Muscle of arm (tissue), 1 donor: ENCODE measurements at regions not wholly inside any gene's neighbourhood (a gene's known extent, or its start where the extent isn't known, plus 50 kb on each side); places are given as distances from the start of the nearest gene placed in this dataset.
"Not testable (repeated sequence)": the region's sequence is repeated elsewhere in the genome, so short reads cannot be mapped to it uniquely, and the experiment has no call there.

Experiments used
- DNase-seq: peaks from one replicate; pipeline ENCODE4 v3.0.0-alpha.2; 2013

DNA sequence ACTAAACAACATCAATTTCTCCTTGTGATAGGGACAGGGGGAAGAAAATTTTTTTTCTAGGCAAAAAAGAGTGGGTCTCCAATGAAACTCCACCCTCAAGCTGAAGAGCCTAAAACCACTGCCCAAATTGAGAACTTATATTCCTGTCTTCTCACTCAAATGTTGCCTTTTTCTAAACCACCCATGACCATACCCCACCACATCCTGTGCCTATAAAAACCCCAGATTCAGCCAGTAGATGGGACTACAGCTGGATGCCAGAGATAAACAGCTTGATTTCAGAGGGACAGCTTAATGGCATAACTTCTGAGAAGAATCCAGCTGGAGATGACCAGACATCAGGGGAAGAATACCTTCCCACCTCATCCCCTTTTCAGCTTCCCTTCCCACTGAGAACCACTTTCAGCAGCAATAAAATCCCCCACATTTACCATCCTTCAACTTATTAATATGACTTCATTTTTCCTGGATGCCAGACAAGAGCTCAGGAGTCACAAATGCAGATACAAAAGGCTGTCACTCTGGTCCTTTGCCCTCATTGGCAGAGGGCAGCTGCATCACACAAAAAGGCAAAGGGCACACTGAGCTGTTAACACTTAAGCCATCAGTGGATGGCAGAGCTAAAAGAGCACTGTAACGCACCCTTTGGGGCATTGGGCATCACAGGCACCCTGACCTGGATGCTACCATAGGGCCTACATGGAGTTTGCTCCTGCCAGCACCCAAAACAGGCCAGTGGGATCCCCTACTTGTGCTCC is 972.5 kb upstream of the CTNND2 start:
- DNase-seq: no peak

DNA sequence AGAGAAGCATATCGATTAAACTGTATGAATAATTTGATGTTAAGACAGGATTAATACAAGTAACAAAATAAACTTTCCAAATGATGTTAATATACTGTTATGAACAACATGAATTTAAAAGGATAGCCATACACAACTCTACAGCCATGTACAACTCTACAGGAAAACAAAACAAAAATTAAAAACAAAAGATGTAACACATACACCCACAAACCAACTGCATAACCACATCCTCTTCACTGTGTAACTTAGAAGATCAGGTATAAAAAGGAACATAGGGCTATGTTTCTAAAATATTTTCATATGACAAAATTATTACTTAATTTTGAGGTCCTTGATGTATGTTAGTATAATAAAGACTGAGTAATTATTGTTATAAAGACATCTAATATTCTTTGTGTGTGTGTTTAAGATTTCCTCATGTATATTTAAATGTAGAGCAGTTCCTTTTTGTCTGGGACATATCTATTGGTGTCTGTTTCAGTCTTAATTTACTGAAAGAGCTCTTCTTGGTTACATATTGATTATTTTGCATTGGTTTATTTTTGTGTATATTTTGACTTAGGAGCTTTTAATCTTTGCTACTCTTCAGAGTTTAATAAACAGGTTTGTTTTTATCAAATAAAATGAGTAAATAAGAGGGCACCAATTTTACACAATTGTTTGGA is 966.8 kb upstream of the CTNND2 start:
- DNase-seq: no peak

DNA sequence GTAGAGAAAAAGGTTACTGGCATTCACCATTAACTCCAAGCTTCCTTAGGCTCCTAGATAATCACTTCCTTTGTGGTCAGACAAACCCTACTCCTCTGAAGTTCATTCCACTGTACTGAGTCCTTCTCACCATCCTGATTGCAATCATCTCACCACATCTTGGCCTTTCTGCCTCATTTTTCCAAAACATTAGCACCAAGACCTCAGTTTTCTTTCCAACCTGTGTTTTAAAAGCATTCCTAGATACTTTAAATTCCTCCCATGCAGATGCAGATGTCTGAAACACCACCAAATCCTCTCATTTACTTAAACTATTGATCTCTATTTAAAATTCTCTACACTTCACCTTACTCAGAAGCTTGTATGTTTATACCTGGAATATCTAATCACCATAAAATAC is 961.3 kb upstream of the CTNND2 start:
- no peak for DNase-seq

DNA sequence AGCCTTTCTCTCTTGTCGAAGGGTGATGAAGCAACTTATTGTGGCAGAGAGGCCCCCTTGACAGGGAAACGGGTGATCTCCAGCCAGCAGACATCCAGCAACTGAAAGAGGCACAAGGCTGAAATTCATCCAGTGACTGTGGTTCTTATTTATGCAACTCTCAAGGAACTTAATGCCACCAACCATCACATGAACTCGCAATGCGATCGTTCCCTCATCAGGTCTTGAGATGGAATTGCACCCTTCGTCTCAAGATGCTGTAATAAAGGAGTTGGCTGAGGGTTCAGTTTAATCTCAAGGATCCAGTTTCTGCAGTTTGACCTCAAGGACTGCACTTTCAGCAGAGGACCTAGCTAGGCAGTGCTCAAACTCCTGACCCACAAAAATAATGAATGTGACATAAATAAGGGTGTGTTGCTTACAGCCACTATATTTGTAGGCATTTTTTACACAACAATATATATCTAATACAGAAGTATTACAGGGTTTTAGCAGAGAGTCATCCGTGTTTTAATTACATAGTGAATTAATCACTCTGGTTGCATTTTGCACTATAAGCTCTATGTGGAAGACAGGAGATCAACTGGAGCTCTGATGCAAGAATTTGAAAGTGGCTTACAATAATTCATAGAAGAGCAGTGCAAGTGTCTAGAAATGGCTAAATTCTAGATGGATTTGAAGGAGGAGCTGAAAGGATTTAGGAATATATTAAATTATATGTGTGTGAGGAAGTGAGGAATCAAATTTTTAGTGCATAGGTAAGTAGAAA is 957.8 kb upstream of the CTNND2 start:
- DNase-seq: no peak

DNA sequence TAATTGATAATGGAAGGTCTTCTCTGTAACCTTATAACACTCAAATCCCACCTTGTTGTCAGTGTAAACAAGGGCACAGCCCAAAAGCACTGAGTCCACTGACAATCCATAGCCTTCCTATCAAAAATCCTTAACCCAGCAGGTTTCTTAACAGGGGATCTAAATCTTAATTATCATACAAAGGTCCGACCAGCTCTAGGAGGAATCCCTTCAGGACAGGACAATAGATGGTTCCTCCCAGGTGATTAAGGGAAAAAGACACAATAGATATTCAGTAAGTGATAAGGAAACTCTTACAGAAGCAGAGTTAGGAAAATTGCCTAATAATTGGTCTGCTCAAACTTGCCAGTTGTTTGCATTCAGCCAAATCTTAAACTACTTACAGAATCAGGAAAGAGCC is 951.9 kb upstream of the CTNND2 start:
- not testable (repeated sequence) for DNase-seq

DNA sequence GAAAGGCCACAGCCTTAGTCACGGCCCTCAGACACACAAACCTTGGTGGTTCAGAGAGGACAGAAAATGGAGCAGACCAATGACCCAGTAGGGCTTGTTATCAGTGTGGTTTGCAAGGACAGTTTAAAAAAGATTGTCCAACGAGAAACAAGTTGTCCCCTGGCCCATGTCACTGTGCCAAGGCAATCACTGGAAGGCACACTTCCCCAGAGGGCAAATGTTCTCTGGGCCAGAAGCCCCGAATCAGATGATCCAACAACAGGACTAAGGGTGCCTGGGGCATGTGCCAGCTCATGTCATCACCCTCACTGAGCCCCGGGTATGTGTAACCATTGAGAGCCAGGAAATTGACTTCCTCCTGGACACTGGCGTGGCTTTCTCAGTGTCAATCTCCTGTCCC is 950.1 kb upstream of the CTNND2 start:
- no peak for DNase-seq

DNA sequence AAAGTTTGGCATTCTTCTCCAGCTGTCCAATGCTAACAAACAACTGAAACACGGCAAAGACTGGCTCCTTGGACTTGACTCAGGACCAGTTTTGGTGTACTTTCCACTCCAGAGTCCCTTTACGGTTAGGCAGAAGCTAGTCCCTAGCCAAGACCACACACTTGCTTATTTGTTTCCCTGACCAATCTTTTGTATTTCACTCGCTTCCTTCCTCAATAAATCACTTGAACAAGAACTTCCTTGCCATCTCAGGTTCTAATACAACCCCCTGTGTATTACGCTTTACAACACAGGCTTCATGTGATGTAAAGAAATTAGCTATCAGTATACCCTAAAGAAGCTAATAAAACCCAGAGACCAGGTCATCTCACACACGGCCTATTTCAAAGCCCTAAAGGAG is 947.5 kb upstream of the CTNND2 start:
- no peak for DNase-seq

DNA sequence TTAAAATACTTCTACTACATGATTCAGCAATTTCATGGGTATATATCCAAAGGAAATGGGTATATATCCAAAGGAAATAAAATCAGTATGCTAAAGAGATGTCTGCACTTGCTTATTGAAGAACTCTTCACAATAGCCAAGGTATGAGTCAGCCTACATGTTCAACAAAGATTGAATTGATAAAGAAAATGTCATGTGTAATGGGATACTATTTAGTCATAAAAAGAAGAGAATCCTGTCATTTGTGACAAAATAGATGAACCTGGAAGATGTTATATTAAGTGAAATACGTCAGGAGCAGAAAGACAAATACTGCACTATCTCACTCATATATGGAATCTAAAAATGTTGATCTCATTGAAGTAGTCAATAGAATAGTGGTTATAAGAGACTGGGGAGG is 944.5 kb upstream of the CTNND2 start:
- DNase-seq: no peak

DNA sequence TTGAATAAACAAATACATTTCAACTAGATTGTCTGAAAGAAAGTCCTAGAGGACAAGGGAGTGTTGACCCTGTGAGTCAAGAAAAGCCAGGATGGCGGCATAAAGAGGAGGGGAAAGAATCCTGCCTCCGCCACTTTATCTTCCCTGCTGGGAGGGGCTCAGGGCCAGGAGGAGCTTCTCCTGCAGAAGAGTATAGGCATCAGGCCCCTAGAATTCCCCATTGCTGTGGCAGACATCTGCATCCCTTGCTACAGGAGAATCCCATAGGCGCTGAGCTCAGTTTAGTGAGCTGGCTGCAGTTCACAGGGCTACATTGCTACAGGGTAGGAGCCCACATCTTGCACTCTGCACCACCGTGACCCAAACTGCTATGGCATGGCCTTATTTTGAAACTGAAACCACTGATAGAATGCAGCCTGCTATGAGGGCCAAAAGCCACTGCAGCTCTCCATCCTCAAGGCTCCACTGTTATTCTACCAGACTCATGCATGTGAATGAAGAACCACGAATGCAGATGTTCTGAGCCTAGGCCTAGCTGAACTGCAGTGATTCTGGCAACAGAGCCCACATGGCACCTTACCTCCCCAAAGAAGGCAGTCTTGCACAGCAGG is 941.4 kb upstream of the CTNND2 start:
- no peak for DNase-seq

DNA sequence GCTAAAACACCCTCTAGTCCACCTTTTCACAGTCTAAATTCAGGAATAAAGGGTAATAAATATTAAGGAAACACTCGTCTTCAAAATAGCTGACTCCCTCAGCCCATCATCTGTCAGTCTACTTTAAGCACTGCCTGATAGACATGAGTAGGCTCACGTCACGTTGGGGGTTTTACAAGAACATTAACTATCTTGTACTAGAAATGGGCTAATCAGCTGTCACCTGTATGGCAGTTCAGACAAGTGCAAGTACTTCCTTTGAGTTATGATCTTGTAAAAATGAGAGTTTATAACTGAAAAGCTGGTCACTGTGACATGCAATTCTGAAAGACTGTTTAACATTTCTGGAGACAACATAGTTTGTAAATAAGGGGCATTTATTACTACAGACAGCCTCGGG is 936.7 kb upstream of the CTNND2 start:
- no peak for DNase-seq

DNA sequence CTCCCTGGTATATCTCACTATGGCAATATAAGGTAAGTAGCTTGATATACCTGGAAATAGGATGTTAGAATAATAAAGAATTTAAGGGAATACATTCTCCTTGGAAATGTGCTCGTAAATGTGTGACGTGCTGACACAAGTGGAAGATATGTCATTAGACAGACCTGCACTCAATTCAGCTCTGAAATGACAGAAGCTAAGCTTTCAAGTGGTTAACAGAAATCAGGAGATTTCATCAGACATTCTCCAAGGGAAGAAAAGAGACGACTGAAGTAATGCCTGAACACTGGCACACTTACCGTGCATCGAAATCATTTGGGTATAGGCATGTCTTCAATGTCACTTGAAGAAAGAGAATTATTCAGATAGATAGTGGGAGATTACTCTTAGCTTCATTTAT is 933.3 kb upstream of the CTNND2 start:
- DNase-seq: no peak

DNA sequence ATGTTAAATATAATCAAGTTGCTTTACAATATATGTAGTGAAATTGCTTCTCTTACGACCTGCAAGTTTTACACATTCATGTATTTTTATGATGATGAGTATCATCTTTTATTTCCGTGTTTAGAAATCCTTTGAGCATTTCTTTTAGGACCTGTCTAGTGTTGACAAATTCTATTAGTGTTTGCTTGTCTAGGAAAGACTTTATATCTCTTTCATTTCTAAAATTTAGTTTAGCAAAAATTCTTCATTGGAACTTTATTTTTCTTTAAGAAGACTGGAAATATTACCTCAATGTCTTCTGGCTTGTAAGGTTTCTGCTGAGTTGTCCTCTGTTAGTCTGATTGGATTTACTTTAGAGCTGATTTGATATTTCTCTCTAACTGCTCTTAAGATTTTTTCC is 920.9 kb upstream of the CTNND2 start:
- no peak for DNase-seq

DNA sequence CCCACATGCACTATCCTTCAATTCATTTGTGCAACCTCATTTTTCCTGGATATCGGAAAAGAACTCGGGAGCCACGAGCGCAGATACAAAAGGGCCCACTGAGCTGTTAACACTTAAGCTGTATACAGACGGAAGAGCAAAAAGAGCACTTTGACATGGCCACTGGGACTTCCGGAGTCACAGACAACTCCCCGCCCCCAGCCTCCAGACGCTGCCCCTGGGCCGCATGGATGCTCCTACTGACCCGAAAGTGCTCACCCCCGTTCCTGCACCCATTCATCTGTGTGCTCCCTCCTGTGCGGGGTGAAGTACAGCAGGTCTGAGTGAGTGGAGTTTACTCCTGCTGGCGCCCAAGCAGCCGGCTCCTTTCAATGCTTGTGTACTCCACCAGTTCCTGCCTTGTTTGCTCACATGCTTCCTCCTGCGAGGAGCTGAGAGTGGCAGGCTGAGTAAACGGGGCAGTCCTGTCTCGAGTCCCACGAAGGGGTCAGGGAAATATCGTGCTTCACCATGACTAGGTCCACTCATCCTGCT is 901.0 kb upstream of the CTNND2 start:
- no peak for DNase-seq

DNA sequence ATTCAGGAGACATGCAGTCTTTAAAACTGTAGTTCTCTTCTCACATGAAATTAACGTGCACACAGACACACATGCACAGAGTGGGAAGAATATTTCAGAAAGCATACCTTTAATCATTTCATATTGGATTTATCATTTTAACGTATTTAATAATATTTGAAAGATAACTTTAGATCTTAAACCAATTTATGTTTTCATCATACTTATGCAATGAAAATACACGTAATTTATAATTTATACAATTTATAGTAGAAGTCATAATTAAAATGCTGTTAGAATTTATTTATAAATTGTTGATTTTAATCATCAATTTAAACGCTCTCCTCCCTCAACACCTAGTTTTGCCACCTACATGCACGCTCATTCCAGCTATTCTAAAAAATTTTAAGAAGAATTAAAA is 894.9 kb upstream of the CTNND2 start:
- no peak for DNase-seq

DNA sequence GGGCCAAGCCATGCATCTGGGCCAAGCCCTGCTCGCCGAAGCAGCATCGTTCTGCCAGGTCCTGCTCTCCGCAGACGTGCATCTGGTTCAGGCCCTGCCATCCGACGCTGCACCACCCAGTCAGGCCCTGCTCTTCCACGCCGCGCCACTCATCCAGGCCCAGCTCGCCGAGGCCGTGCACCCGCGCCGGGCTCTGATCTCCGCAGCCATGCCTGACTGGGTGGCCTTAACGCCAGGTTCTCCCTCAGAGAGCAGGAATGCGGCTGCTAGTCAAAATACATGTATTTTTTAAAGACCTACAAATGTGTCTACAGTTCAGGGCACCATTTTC is 891.1 kb upstream of the CTNND2 start:
- no peak for DNase-seq

DNA sequence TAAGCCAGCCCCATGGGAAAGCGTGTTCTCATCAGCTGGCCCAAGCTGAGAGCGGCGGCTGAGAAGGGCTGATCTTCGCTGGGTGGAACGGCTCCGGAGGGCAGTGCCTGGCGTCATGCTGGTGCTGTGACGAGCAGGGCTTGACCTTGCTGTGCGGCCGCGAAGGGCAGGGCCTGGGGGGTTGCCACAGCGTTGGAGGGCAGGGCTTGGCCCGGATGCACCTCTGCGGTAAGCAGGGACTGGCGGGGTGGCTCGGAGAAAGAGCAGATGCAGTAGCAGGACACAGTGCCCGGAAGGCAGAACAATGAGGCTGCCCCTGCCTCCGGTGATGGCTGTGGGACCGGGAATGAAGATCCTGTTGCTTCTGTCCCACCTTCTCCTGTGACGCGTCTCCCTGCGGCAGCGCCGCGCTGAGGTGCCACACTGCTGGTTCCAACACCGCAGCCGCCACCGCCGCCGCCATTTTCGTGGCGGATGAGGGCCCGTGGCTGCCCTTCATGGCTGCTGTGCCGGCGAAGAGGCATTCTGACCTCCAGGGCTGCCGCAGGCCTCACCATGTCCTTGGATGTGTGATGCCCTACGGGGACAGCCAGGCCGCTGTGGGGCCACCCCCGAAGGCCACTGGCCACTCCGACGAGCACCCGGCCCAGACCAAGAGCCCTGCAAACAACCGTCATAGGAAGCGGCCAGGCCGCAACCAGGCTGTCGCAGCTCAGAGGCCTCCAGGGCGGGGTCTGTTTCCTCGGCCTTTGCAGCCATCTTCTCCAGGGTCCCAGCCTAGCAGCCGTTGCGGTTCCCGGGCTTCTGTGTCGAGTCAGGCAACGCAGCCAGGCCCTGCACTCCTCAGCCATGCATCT is 890.5 kb upstream of the CTNND2 start:
- DNase-seq: no peak

DNA sequence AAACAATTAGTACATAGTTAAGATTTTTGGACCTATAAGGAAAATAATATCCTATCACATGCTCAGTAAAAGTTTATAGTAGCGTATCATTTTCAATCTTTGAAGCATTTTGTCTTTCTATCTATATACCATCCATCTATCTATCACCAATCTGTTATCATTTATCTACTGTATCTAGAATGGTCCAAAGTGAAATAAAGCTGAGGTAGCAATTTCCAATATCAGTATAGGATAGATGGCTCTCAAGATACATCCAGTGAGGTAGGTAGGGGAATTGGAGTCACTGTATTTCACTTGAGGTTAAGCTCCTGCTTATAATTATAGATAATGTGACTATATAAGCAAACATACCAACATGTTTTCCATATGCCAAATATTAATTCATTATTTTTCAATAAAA is 889.1 kb upstream of the CTNND2 start:
- no peak for DNase-seq

DNA sequence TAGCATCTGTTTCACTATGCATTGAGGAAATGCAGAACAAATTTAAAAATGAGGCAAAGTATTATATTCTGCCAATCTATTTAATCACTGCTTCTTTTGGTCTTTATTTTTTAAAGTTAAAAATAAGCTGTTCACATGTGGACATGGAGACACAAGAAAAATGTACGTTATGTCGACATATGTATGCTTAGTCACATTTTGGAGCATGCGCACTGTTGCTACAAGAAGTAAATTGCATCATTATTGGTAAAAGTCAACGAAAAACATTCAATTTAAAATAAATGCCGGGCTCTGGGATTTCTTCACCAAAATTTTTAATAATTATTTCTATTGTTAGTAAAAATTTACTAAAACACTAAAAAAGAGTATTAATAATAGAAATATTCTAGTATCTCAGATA is 876.3 kb upstream of the CTNND2 start:
- DNase-seq: no peak

DNA sequence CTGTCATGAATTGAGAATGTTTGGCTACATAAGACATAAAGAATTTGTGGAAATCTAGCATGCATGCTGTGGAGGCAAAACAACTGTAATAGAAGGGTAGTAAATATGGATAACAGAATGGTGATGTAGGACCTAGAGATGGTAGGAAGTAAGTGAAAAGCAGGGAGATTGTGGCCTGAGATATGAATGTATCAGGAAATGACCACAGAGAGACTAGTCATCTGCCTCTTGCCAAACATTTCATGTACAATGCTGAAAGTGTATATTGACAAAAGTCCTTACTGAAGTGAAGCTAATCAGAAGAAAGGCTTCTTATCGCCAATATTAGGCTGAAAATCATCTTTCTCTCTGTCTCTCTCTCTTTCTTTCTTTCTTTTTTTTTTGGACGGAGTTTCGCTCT is 873.1 kb upstream of the CTNND2 start:
- DNase-seq: no peak

DNA sequence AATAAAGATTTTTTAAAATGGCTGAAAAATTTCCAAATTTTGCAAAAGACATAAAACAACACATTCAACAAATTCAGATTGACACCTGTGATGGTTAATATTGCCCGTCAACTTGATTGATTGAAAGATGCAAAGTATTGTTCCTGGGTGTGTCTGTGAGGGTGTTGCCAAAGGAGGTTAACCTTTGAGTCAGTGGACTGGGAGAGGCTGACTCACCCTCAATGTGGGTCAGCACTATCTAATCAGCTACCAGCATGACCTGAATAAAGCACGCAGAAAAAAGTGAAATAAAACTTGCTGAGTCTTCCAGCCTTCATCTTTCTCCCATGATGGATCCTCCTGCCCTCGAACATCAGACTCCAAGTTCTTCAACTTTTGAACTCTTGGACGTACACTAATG is 868.0 kb upstream of the CTNND2 start:
- DNase-seq: no peak

DNA sequence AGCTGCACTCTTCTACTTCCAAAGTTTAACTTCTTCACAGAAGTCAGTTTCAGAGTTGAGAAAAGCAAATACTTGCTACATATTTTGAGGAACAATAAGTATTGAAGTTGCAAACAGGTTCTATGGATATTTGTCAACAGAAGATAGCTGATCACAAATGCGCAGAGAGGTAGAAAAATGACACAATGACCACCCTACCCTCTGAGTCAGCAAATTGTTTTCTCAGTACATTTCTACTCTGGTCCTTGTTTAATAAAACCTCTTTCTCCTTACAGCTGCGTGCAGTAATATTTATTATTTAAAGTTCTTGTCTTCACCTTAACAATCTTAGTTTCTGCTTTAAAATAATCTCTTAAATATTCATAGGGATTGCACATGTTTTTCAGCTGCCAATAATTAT is 855.1 kb upstream of the CTNND2 start:
- no peak for DNase-seq

DNA sequence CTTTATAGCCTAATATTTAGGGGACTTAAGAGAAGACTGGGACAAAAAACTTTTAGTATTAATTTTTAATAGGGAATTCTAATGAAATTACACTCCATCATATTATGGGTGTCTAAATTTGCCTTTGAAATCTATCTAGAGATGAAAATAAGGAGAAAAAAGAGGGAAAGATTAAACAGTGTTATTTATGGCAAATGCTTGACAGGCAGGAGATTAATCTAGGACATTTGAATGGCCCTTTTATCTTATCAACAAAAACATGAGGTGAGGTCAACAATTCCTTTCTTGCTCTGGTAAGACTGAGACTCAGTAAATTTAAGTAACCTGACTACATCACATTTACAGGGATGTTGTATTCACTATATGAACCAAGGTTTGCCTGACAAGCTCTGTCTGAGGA is 852.8 kb upstream of the CTNND2 start:
- DNase-seq: no peak
